ENCODE measurements at regions not wholly inside any gene's neighbourhood (a gene's known extent, or its start where the extent isn't known, plus 50 kb on each side); places are given as distances from the start of the nearest gene placed in this dataset.

- no peak overlapping the region for H4K5ac ChIP-seq (ENCODE audit: insufficient read length, low read depth, low read length)
- Mint-ChIP-seq H3K36me3 (ENCODE audit: insufficient read depth in 1 of 3, low read depth in 3 of 3) (no peaks in the 10 kb centered on the region), H3K9me3 (no peaks in the 10 kb centered on the region; a peak in 1 of 5 replicates), H3K4me3 (no peak overlapping the region), H3K4me1 (peaks cover 5% of the 10 kb centered on the region in 2 experiments), H3K27ac (no peak overlapping the region), H3K27me3 (ENCODE audit: low read depth) (no peaks in the 10 kb centered on the region)
- no peak overlapping the region for H3T11ph ChIP-seq (ENCODE audit: low read length)
- no CpG with 5 or more reads among the region's 1 CpG for WGBS (ENCODE audit: extremely low coverage, insufficient read length, low lambda C conversion rate)
- no peak for DNase-seq
- H2BK120ac ChIP-seq (ENCODE audit: low read depth, low read length, poor library complexity, severe bottlenecking) = no peak overlapping the region
- H2BK15ac ChIP-seq (ENCODE audit: low read depth, low read length) = no peak overlapping the region
- no peak overlapping the region for H3K27ac ChIP-seq (ENCODE audit: insufficient read length, low read depth, low read length)
- no peak overlapping the region for H3K18ac ChIP-seq (ENCODE audit: insufficient read length, low read depth, low read length)
- no peaks in the 10 kb centered on the region for H3K79me1 ChIP-seq (ENCODE audit: insufficient read depth, low read depth, low read length, poor library complexity, severe bottlenecking)
- no peak overlapping the region for H3K23ac ChIP-seq (ENCODE audit: insufficient read length, low read depth, low read length)
- no peak for TF ChIP-seq CTCF (conservative IDR thresholded peaks at IDR 0.05)
- H3K79me2 ChIP-seq (ENCODE audit: insufficient read depth, low read length) = no peaks in the 10 kb centered on the region
- no peak overlapping the region for H4K8ac ChIP-seq (replicated peaks; ENCODE audit: insufficient read length, low read depth, low read length)
- no peak overlapping the region for H3K4ac ChIP-seq (ENCODE audit: low read depth, low read length)
- H3K4me2 ChIP-seq (ENCODE audit: insufficient read depth, insufficient read length, low read length) = no peak overlapping the region
- H2AK5ac ChIP-seq (ENCODE audit: insufficient read length, low read length) = no peak overlapping the region
- H2AFZ ChIP-seq (ENCODE audit: low read length) = no peak overlapping the region
- no peak overlapping the region for H2BK12ac ChIP-seq (ENCODE audit: insufficient read length, low read depth, low read length)
- no peaks in the 10 kb centered on the region for H3K4me1 ChIP-seq (ENCODE audit: insufficient read depth, low read length)
- no peaks in the 10 kb centered on the region for H3K27me3 ChIP-seq (ENCODE audit: insufficient read depth, low read length)
- no peak overlapping the region for H3K9ac ChIP-seq (ENCODE audit: extremely low read depth, insufficient read length, low read length)
- no peak overlapping the region for H3K56ac ChIP-seq (ENCODE audit: insufficient read length, low read depth, low read length)
- no peak overlapping the region for H4K91ac ChIP-seq (ENCODE audit: insufficient read length, low read depth, low read length)
- no peaks in the 10 kb centered on the region for H3K23me2 ChIP-seq (ENCODE audit: insufficient read length, low read depth, low read length, poor library complexity, severe bottlenecking)
- no peaks in the 10 kb centered on the region for H3K9me3 ChIP-seq (ENCODE audit: control insufficient read depth, low read depth, low read length)
- H3K14ac ChIP-seq (ENCODE audit: insufficient read depth, low read length) = no peak overlapping the region
- H2BK20ac ChIP-seq (ENCODE audit: low read depth, low read length, poor library complexity, severe bottlenecking) = no peak overlapping the region
- H2BK5ac ChIP-seq (ENCODE audit: insufficient read length, low read length) = no peak overlapping the region
- H4K20me1 ChIP-seq (ENCODE audit: control insufficient read depth, insufficient read depth, insufficient read length) = no peaks in the 10 kb centered on the region
Observed at GRCh38 chr18:27331606-27332005, 146.5 kb upstream of the CHST9 start.
